Stimulated activated CD4-positive, alpha-beta T cell treated with anti-CD3 and anti-CD28 coated beads, Interleukin-1b, Interleukin-23, amount 100 ng/mL, for 48 hours (primary cell): ENCODE measurements at regions not wholly inside any gene's neighbourhood (a gene's known extent, or its start where the extent isn't known, plus 50 kb on each side); places are given as distances from the start of the nearest gene placed in this dataset.
"Not testable (repeated sequence)": the region's sequence is repeated elsewhere in the genome, so short reads cannot be mapped to it uniquely, and the experiment has no call there.

Source experiments
- DNase-seq: peaks from one replicate; pipeline ENCODE4 v3.0.0-alpha.2; 2020

- DNase-seq, result no peak
Measured at GRCh38 chr19:27709496-27709895, 1503.5 kb downstream of the UQCRFS1 start.

DNA sequence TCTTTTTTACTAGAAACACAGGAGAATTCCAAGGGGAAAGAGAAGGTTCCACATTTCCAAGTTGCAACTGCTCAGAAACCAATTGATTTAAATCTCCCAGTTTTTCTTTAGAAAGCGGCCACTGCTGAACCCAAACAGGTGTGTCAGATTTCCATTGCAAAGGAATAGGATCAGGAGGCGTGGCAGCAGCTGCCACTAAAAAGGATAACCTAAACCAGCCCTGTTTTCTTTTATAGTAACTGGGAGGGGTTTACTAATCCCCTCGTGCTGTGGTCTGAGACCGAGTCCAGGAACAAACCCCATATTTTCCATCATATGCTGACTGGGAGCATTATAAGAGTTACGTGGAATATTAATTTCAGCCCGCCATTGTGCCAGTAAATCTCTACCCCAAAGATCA lies 1504.0 kb downstream of the UQCRFS1 start:
- DNase-seq, result not testable (repeated sequence)

GRCh38 chr19:27707026-27707425 lies 1505.9 kb downstream of the UQCRFS1 start:
- DNase-seq, result not testable (repeated sequence)

DNA sequence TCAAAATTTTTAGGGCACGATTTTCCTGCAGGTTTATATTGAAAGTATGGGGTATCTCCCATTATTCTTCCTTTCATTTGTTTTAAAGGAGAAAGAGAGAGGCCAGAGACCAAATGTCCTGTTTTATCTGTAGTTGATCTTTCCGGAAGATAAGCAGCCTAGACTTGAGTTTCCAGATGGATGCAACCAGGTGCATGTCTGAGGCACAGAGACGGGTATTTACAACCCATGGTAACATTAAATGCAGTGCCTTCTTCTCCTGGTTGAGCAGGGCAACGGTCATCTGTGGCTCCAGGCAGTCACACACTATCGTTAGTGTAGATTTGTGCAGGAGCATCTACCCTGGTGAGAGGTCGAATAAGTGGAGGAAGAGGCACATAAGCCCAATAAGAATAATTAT lies 1507.1 kb downstream of the UQCRFS1 start:
- DNase-seq, result no peak

- DNase-seq, result no peak
Measured at GRCh38 chr19:27694361-27695055, 1518.4 kb downstream of the UQCRFS1 start.

DNA sequence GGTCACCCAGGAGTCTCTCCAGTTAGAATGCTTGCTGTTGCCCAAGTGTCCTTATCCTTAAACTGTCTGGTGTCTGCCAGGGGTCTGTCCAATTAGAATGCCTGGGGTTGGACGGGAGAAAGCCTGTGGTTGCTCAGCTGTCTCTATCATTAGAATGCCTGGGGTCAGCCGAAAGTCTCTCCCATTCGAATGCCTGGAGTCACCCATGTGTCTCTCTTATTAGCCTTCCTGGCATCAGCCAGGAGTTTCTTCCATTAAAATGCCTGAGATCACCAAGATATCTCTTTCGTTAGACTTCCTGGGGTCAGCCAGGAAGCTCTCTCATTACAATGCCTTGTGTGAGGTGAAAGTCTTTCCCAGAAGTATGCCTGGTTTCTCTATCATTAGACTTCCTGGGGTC lies 1521.0 kb downstream of the UQCRFS1 start:
- DNase-seq, result no peak

DNA sequence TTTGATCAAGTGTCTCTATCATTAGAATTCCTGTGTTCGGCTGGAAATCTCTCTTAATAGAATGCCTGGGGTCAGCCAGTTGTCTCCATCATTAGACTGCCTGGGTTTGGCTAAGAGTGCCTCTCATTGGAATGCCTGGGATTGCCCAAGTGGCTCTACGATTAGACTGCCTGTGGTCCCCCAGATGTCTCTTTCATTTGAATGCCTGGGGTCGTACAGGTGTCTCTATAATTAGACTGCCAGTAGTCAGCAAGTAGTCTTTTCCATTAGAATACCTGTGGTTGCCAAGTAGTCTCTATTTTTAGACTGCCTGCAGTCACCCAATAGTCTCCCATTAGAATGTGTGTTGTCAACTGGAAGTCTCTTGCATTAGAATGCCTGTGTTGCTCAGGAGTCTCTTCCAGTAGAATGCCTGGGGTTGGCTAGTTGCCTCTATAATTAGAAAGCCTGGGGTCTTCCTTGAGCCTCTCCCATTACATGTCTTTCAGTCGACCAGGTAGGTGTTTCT lies 1523.2 kb downstream of the UQCRFS1 start:
- DNase-seq, result no peak

DNA sequence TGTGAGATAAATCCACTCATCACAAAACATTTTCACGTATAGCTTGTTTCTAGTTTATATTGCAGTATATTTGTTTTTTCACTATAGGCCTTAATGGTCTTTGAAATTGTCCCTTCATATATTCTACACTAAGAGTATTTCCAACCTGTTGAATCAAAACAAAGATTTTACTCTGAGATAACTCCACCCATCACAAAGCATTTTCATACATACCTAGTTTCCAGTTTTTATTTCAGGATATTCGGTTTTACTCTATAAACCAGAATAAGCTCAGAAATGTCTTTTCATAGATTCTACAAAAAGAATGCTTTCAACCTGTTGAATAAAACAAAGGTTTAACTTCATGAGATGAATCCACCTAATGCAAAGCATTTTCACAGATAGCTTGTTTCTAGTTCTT lies 1528.7 kb downstream of the UQCRFS1 start:
- DNase-seq, result no peak

GRCh38 chr19:27681972-27682371 lies 1531.0 kb downstream of the UQCRFS1 start:
- no peak for DNase-seq

- DNase-seq, result no peak
Measured at GRCh38 chr19:27679905-27680304, 1533.0 kb downstream of the UQCRFS1 start.

- no peak for DNase-seq
Measured at GRCh38 chr19:27679399-27679798, 1533.6 kb downstream of the UQCRFS1 start.

GRCh38 chr19:27676877-27677276 lies 1536.1 kb downstream of the UQCRFS1 start:
- no peak for DNase-seq

GRCh38 chr19:27676334-27676733 lies 1536.6 kb downstream of the UQCRFS1 start:
- DNase-seq, result no peak

- DNase-seq, result no peak
Measured at GRCh38 chr19:27675771-27676170, 1537.2 kb downstream of the UQCRFS1 start.

- no peak for DNase-seq
Measured at GRCh38 chr19:27674701-27675100, 1538.2 kb downstream of the UQCRFS1 start.

GRCh38 chr19:27673986-27674385 lies 1539.0 kb downstream of the UQCRFS1 start:
- DNase-seq, result no peak

- DNase-seq, result no peak
Measured at GRCh38 chr19:27672309-27673047, 1540.5 kb downstream of the UQCRFS1 start.

DNA sequence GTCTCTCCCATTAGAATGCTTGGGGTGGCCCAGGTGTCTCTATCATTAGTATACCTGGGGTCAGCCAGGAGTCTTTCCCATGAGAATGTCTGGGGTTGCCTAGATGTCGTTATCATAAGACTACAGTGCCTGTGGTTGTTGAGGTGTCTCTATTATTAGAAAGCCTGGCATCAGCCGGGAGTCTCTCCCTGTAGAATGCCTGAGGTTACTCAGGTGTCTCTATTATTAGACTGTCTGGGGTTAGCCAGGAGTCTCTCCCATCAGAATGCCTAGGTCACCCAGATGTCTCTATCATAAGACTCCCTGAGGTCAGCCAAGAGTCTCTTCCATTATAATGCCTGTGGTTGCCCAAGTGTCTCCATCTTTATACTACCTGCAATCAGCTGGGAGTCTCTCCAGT lies 1541.1 kb downstream of the UQCRFS1 start:
- DNase-seq, result no peak

DNA sequence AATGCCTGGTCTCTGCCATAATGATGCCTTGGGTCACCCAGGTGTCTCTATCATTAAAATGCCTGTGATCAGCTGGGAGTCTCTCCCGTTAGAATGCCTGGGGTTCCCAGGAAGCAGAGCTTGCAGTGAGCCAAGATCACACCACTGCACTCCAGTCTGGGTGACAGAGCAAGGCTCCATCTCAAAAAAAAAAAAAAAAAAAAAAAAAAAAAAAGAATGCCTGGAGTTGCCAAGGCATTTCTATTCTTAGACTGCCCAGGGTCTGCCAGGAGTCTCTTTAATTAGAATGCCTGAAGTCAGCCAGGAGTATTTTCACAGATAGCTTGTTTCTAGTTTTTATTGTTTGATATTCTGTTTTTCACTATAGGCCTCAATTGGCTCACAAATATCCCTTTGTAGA lies 1552.5 kb downstream of the UQCRFS1 start:
- DNase-seq, result no peak

- no peak for DNase-seq
Measured at GRCh38 chr19:27657271-27658051, 1555.5 kb downstream of the UQCRFS1 start.

DNA sequence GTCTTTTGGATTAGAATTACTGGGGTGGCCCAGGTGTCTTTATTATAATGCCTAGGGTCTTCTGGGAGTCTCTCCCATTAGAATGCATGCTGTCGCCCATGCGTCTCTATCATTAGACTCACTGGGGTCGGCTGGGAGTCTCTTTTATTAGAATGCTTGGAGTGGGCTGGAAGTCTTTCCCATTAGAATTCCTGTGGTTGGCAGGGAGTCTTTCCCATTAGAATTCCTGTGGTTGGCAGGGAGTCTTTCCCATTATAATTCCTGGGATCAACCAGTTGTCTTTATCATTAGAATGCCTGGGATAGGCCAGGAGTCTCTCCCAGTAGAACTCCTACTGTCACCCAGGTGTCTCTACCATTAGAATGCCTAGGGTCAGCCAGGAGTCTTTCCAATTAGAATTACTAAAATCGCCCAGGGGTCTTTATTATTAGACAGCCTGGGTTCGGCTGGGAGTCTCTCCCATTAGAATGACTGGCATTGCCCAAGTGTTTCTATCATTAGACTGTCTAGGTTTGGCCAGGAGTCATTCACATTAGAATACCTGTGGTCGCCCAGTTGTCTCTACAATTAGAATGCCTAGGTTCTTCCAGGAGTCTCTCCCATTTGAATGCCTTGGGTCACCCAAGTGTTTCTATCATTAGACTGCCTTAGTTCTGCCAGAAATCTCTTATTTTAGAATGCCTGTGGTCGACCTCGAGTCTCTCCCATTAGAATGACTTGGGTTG lies 1558.5 kb downstream of the UQCRFS1 start:
- DNase-seq, result no peak

GRCh38 chr19:27652796-27653195 lies 1560.2 kb downstream of the UQCRFS1 start:
- no peak for DNase-seq

DNA sequence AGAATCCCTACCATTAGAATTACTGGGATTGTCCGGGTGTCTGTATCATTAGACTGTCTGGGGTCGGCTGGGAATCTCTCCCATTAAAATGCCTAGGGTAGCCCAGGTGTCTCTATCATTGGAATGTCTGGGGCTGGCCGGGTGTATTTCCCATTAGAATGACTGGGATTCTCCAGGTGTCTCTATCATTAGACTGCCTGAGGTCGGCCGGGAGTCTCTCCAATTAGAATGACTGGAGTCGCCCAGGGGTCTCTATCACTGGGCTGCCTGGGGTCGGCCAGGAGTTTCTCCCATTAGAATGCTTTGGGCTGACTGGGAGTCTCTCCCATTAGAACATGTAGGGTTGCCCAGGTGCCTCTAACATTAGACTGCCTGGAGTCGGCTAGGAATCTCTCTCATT lies 1560.7 kb downstream of the UQCRFS1 start:
- DNase-seq, result no peak
